ENCODE measurements at regions not wholly inside any gene's neighbourhood (a gene's known extent, or its start where the extent isn't known, plus 50 kb on each side); places are given as distances from the start of the nearest gene placed in this dataset.

DNA sequence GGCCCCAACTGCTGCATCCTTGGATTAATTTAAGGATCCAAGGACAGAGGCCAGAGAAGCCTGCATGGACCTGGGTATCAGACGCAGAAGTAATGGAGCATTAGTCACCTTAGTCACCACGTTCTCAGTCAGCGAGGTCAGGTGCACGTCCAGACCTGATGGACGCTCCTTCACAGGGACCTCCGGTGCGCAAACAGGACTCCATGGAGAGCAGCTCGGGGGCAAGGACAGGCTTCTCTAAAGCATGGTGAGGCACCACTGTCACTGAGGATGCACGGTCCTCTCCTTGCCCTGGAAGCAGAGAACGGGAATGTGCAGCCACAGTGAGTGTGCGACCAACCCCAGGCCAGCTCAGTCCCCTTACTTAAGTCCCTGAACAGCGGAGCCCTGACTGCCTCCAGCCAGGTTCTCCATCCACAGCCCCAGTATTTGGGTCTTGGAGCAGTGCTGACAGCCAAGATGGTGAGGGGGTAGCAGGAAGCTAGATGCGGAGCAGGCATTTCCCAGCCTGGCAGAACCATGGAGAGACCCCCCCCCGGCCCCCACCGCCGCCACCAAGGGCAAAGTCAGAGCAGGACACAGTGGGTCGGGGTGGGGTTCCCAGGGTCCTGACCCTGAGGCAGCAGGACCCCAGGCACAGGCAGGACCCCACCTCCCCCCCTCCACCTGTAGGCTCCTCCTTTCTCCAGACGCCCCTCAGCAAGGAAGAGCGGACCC, 253.4 kb upstream of the SFSWAP start:
- H3K9me3 ChIP-seq, result no peaks in the 10 kb centered on the region
- TF ChIP-seq, protein P1, sequence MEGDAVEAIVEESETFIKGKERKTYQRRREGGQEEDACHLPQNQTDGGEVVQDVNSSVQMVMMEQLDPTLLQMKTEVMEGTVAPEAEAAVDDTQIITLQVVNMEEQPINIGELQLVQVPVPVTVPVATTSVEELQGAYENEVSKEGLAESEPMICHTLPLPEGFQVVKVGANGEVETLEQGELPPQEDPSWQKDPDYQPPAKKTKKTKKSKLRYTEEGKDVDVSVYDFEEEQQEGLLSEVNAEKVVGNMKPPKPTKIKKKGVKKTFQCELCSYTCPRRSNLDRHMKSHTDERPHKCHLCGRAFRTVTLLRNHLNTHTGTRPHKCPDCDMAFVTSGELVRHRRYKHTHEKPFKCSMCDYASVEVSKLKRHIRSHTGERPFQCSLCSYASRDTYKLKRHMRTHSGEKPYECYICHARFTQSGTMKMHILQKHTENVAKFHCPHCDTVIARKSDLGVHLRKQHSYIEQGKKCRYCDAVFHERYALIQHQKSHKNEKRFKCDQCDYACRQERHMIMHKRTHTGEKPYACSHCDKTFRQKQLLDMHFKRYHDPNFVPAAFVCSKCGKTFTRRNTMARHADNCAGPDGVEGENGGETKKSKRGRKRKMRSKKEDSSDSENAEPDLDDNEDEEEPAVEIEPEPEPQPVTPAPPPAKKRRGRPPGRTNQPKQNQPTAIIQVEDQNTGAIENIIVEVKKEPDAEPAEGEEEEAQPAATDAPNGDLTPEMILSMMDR (IDR thresholded peaks at IDR 0.05), result no peak
- H3K4me1 ChIP-seq (ENCODE audit: control insufficient read depth in 1 of 2, low read depth in 2 of 2), result no peaks in the 10 kb centered on the region
- ATAC-seq (ENCODE audit: insufficient number of reproducible peaks, low FRiP score, low read depth), result no peak
- no peak for DNase-seq (ENCODE audit: low spot score)
- H3K27me3 ChIP-seq (replicated peaks; ENCODE audit: insufficient read depth), result no peaks in the 10 kb centered on the region
- H3K27ac ChIP-seq, result no peak overlapping the region
- H3K4me3 ChIP-seq, result no peak overlapping the region
- no peaks in the 10 kb centered on the region for H3K36me3 ChIP-seq

- ATAC-seq (ENCODE audit: insufficient number of reproducible peaks, low FRiP score, low read depth) (no peak), DNase-seq (ENCODE audit: low spot score) (no peak)
- no peaks in the 10 kb centered on the region for H3K36me3 ChIP-seq
- no peak overlapping the region for H3K27ac ChIP-seq
- TF ChIP-seq, protein P1 (IDR thresholded peaks at IDR 0.05), result no peak
- no peaks in the 10 kb centered on the region for H3K9me3 ChIP-seq
- H3K27me3 ChIP-seq (replicated peaks; ENCODE audit: insufficient read depth), result no peaks in the 10 kb centered on the region
- H3K4me3 ChIP-seq, result no peak overlapping the region
- H3K4me1 ChIP-seq (ENCODE audit: control insufficient read depth in 1 of 2, low read depth in 2 of 2), result no peaks in the 10 kb centered on the region
These were observed 252.9 kb upstream of the SFSWAP start for GRCh38 chr12:131458048-131458374.

DNA sequence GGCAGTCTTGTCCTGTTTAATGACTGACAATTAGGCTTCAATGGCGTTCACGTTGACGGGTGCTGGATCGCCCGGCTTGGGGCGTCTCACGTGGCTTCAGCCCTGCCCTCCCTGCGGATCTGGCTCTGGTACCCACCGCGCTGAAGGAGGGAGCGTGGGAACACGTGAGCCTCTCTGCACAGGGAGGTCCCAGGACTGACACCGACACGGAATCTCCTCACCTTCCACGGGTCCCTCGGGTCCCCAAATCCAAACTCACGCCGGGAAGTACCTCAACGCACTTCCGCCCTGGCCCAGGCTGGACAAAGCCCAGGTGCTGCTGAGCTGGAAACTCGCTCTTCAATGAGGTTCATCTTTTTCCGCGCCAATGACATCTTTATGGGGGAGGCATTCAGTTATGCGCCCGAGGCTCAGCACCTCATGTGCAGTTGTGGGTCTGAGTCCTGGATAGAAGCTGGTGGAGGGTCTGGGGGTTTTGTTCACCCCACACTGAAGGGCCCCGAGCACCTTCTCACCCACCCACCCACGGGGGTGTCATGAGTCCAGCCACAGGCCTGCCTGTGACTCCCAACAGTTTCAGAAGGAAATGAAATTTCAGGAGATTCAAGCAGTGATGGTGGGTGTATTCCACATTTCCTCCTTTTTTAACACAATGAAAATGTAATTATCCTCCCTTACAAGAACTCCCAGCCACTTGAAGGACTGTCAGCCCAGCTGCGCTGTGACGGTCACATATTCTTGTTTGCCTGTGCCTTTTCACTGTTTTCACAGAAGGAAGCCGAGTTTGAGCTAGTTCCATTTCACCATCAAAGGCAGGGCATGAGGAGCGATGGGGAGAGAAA, 251.7 kb upstream of the SFSWAP start:
- ATAC-seq (ENCODE audit: insufficient number of reproducible peaks, low FRiP score, low read depth), result no peak
- Histone ChIP-seq H3K9me3 (no peaks in the 10 kb centered on the region), H3K4me3 (no peak overlapping the region), H3K27ac (no peak overlapping the region), H3K36me3 (no peaks in the 10 kb centered on the region), H3K4me1 (ENCODE audit: control insufficient read depth in 1 of 2, low read depth in 2 of 2) (no peaks in the 10 kb centered on the region), H3K27me3 (replicated peaks; ENCODE audit: insufficient read depth) (no peaks in the 10 kb centered on the region)
- TF ChIP-seq, protein P1 (IDR thresholded peaks at IDR 0.05), result no peak
- no peak for DNase-seq (ENCODE audit: low spot score)

DNA sequence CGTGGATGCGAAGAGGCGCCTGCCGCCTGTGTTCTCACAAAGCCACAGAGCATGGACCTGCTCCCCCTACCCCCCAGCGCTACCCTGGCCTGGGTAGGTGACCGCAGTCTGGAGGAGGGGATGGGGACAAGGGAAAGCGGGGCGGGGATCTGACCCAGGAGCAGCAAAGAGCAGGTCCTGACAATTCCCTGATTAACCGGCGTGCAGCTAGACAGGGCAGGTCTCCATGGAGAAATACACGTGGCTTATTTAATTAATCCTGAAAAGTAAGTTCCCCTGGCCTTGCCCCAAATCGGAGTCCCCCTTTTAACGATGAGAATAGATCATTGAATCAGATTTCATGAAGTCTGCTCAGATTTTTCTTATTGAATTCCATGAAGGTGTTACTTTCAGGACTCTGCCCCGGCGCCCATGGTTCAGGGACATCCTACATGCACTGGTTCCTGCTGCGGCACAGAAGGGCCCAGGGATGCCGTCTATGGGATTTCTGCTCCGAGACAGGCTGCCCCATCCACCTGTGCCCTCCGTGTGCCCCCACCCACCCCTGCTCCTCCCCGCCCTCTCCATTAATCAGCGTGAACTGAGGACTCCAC, 251.0 kb upstream of the SFSWAP start:
- no peaks in the 10 kb centered on the region for H3K9me3 ChIP-seq
- TF ChIP-seq, protein P1 (IDR thresholded peaks at IDR 0.05), result no peak
- ATAC-seq (ENCODE audit: insufficient number of reproducible peaks, low FRiP score, low read depth), result no peak
- no peak overlapping the region for H3K27ac ChIP-seq
- no peak for DNase-seq (ENCODE audit: low spot score)
- H3K27me3 ChIP-seq (replicated peaks; ENCODE audit: insufficient read depth), result no peaks in the 10 kb centered on the region
- no peaks in the 10 kb centered on the region for H3K4me1 ChIP-seq (ENCODE audit: control insufficient read depth in 1 of 2, low read depth in 2 of 2)
- no peaks in the 10 kb centered on the region for H3K36me3 ChIP-seq
- H3K4me3 ChIP-seq, result no peak overlapping the region

DNA sequence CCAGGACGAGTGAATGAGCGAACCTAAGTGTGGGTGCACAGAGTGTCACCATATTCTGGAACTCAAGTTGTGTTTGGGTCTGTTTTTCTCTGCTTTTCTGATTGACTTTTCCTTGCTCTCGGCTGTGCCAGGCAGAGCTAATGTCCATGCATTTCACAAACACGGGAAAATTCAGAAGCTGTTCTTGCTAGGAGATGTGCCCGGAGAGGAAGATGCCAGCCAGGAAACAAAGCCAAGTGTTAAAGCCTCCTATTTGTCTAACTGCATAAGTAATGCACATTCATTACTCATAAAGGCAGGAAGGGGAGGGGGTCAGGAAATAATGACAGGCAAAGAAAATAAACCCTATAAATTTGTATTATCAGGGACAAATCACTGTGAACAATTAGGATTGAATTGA, 250.4 kb upstream of the SFSWAP start:
- H3K4me3 ChIP-seq, result no peak overlapping the region
- H3K27me3 ChIP-seq (replicated peaks; ENCODE audit: insufficient read depth), result no peaks in the 10 kb centered on the region
- H3K4me1 ChIP-seq (ENCODE audit: control insufficient read depth in 1 of 2, low read depth in 2 of 2), result no peaks in the 10 kb centered on the region
- DNase-seq (ENCODE audit: low spot score) (no peak), ATAC-seq (ENCODE audit: insufficient number of reproducible peaks, low FRiP score, low read depth) (no peak)
- no peaks in the 10 kb centered on the region for H3K36me3 ChIP-seq
- TF ChIP-seq, protein P1 (IDR thresholded peaks at IDR 0.05), result no peak
- H3K9me3 ChIP-seq, result no peaks in the 10 kb centered on the region
- no peak overlapping the region for H3K27ac ChIP-seq

All from thoracic aorta (tissue), 2 donors.